NCI-H510A treated with DMSO at 0.1 percent for 48 hours (cell line): ENCODE measurements at regions not wholly inside any gene's neighbourhood (a gene's known extent, or its start where the extent isn't known, plus 50 kb on each side); places are given as distances from the start of the nearest gene placed in this dataset.
"Not testable (repeated sequence)": the region's sequence is repeated elsewhere in the genome, so short reads cannot be mapped to it uniquely, and the experiment has no call there.

Experiments used
- DNase-seq: peaks from one replicate; lab custom pipeline; 2025; lab: John Stamatoyannopoulos, UW

- DNase-seq = no peak
Observed at GRCh38 chr6:169859978-169860703, 108.7 kb downstream of the ERMARD start.

GRCh38 chr6:169859401-169859977 lies 108.1 kb downstream of the ERMARD start:
- DNase-seq = no peak

DNA sequence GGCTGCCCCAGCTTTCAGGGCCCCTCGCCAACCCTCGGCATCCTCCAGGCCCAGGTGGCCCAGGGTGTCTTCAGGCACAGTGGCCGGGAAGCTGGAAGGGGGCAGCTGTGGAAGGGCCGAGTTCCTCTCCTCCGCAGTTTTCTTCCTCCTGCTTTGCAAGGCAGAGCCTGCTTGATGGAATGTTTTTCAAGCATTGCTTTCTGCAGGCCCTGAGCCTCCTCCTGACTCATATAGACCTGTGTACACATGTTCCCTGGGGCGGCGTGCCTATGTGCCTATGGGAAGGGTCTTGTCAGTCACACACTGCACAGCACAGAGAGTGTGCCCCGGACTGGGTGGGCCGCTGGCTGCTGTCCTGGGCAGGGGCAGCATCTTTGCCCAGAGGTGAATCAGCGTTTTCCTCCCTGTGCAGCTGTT lies 107.5 kb downstream of the ERMARD start:
- no peak for DNase-seq

DNA sequence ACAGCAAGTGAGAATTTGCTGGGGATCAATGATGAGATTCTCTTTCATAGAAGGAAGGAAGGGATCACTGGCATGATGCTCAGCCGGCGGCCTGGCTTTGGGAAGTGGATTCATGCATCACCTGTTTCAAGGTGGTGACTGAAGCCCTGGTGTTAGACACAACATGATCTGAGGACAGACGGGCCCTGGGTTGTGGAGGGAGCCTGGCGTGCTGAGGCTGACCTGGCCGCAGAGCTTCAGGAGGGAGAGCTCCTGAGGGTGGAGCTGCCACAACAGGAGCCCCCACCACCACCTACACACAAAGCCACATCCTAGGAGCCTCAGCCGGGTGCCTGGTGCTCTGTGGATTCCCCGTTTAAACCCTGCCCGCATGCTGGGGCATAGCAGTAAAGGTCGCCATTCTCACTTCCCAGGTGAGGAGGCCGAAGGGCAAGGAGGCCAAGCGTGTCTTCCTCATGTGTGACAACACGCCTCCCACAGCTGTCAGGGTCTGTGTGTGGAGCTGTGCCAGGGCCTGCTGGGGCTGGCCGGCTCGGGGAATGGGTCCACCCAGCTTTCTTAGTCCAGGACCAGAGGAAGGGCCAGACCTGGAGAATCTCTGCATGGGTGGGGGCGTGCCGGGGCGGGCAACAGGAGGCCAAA lies 107.0 kb downstream of the ERMARD start:
- DNase-seq = no peak

DNA sequence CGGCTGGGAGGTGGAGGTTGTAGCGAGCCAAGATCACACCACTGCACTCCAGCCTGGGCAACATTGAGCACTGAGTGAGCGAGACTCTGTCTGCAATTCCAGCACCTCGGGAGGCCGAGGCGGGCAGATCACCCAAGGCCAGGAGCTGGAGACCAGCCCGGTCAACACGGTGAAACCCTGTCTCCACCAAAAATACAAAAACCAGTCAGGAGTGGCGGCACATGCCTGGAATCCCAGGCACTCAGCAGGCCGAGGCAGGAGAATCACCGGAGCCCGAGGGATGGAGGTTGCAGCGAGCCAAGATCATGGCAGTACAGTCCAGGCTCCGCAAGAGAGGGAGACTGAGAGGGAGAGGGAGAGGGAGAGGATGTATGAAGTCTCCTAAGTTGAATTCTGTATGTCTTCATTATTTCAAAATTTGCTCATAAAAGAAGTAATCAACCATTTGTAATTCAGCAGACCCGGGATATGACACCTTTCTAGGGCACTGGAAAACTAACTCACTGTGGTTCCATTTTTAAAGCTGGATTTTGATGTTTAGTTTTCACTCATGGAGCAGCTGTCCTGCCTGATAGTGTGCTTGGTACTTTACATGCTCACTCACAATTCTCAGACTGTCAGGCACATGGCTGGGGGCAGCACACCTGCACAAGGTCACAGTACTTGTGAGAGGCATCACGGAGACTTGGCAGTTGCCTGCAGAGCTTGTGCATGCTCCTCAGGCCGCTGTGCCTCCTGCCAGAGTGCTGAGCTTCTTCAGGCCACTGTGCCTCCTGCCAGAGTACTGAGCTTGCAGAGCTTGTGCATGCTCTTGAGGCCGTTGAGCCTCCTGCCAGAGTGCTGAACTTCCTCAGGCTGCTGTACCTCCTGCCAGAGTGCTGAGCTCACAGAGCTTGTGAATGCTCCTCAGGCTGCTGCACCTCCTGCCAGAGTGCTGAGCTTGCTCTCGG lies 106.2 kb downstream of the ERMARD start:
- no peak for DNase-seq

GRCh38 chr6:169856442-169857342 lies 105.3 kb downstream of the ERMARD start:
- not testable (repeated sequence) for DNase-seq

DNA sequence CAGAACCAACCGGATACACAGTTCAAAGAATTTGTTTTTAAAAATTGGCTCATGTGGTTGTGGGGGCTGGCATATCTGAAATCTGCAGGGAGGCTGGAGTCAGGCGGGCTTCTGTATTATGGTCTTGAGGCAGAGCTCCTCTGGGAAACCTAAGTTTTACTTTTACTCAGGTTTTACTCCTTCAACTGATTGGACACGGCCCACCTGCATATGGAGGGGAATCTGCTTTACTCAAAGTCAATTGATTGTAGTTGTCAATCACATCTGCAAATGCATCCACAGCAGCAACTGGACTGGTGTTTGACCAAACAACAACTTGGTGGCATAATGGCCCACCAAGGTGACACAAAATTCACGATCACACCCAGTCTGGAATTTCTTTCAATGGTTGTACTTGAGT lies 103.4 kb downstream of the ERMARD start:
- no peak for DNase-seq

DNA sequence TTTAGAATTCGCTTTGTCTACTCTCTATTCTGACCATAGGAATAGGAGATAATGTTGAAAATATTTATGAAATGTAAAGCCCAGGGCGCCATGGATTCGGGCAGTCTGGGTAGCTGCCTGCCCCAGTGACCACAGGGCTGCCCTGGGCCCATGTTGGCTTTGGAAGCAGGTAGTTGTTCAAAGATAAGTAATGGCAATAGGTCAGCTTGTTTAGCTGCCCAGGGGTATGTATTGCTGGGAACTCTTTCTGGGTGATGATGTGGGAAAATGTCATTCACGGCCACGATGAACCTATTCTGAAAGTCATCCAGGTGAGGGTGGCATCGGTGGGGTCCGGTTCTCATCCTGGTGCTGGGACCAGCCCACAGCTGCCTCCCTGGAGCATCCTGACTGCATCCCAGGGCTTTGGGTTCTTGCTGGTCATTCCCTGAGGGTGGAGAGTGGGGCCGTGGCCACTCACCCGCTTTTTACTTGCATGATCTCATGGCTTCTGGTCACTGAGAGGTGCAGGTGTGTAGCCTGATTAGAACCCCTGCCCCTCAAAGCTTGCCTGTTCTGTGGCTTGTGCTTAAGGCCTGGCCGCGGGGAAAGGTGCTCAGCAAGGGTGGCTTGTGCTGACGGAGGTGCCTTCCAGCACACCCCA lies 102.8 kb downstream of the ERMARD start:
- DNase-seq = no peak

GRCh38 chr6:169853196-169854082 lies 102.0 kb downstream of the ERMARD start:
- no peak for DNase-seq

GRCh38 chr6:169852504-169853195 lies 101.2 kb downstream of the ERMARD start:
- no peak for DNase-seq

DNA sequence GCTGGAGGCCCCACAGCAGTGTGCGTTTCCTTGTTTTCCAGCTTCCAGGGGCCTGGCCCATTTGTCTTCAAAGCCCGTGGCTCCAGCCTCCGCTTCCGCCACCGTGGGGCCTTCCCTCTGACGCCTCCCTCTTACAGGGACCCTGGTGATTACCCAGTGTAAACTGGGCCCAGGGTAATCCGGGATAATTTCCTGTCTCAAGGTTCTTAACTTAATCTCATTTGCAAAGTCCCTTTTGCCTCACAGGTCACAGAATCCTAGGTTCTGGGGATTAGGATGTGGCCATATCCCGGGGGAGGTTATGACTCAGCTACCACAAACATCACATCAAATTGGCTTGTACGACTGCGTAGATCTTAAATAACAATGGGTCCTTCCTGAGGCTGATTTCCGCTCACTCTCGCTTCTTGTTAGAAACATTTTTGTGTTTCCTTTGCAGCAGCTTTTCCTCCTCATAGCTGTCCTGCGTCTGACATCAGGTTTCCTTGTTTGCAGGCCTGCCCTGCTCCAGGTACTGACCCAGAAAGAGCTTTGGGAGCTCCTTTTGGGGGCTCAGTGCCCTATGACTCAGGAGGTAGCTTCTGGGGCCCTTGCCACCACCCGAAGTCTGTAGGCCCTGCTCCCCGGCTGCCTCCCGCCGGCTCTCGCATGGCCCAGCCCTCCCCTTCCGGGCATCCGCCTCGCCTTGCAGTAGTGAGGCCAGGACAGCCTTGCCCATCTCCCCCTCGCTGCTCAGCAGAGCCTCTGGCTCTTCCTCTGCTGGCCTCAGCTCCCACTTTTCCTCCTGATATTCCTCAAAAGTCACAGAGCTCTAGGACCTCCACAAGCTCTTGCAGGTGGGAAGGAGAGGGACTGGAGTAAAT lies 100.5 kb downstream of the ERMARD start:
- DNase-seq = no peak

GRCh38 chr6:169850746-169851145 lies 99.3 kb downstream of the ERMARD start:
- no peak for DNase-seq

- DNase-seq = no peak
Observed at GRCh38 chr6:169850154-169850553, 98.7 kb downstream of the ERMARD start.

GRCh38 chr6:169849396-169849795 lies 98.0 kb downstream of the ERMARD start:
- no peak for DNase-seq

- no peak for DNase-seq
Observed at GRCh38 chr6:169848946-169849345, 97.5 kb downstream of the ERMARD start.

GRCh38 chr6:169847901-169848311 lies 96.5 kb downstream of the ERMARD start:
- DNase-seq = no peak

- no peak for DNase-seq
Observed at GRCh38 chr6:169847141-169847674, 95.8 kb downstream of the ERMARD start.
